Thoracic aorta (tissue), 2 donors: ENCODE measurements at regions not wholly inside any gene's neighbourhood (a gene's known extent, or its start where the extent isn't known, plus 50 kb on each side); places are given as distances from the start of the nearest gene placed in this dataset.

ENCODE experiments used
- ATAC-seq: fragments of 150-250 bp; one replicate; pipeline ENCODE4 v1.8.0; 2017; ENCODE audit warnings: low read depth; ENCODE audit not compliant: insufficient number of reproducible peaks, low FRiP score
- DNase-seq: peaks from one replicate; pipeline ENCODE4 v3.0.0-alpha.2; 2020; ENCODE audit warnings: low spot score
- H3K27ac ChIP-seq, 2 donors: fragments of 200-600 bp; sonication (generic); 1 replicate in 1 of 2; 2 replicates in 1 of 2; pipeline ENCODE4 v1.5.1; 2016; ENCODE audit warnings: mild to moderate bottlenecking in 2 of 2, moderate library complexity in 2 of 2
- H3K27me3 ChIP-seq: fragments of 200-600 bp; sonication (generic); replicated peaks from 2 replicates; pipeline ENCODE4 v1.6.0; 2016; ENCODE audit warnings: mild to moderate bottlenecking; ENCODE audit not compliant: insufficient read depth
- H3K36me3 ChIP-seq: fragments of 200-600 bp; sonication (generic); one replicate; pipeline ENCODE4 v1.5.1; 2016
- H3K4me1 ChIP-seq, 2 donors: fragments of 200-600 bp; sonication (generic); 1 replicate in 1 of 2; 2 replicates in 1 of 2; pipeline versions ENCODE4 v1.5.1 to v1.6.0; 2016; ENCODE audit warnings: low read depth in 2 of 2, mild to moderate bottlenecking in 1 of 2; ENCODE audit not compliant: control insufficient read depth in 1 of 2
- H3K4me3 ChIP-seq: fragments of 200-600 bp; sonication (generic); 2 replicates; pipeline ENCODE4 v1.5.1; 2016; ENCODE audit warnings: mild to moderate bottlenecking
- H3K9me3 ChIP-seq: fragments of 200-600 bp; sonication (generic); 2 replicates; pipeline ENCODE4 v1.5.1; 2016
- CTCF ChIP-seq: fragments of 200-600 bp; sonication (generic); IDR thresholded peaks from one replicate; pipeline ENCODE4 v1.5.1; 2019; ENCODE audit warnings: antibody characterized with exemption

DNA sequence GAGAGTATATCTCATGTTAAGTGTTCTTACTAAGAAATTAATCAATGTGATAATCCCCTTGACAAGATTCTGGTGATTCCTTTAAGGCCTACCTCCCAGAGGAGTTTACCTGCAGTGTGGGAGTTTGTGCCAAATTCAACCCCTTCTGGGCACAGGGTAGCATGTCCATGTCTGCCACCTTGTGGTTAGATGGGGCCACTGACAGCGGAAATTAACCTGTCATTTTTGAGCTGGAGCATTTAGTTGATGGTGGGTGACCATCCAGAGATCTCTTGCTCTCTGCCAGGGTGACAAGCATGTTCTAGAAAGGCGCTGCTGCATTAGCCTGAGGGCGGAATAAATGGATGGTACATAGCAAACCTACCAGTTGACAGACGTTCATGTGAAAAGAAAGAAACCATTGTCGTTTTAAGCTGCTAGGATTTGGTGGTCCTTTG, 132.2 kb downstream of the FBXO4 start:
- no peaks in the 10 kb centered on the region for H3K27me3 ChIP-seq
- H3K4me3 ChIP-seq = no peak overlapping the region
- no peak for DNase-seq
- peak; percentile 63 for TF ChIP-seq CTCF
- H3K36me3 ChIP-seq = no peaks in the 10 kb centered on the region
- H3K4me1 ChIP-seq = no peaks in the 10 kb centered on the region
- H3K9me3 ChIP-seq = no peaks in the 10 kb centered on the region
- no peak for ATAC-seq
- H3K27ac ChIP-seq = no peak overlapping the region

DNA sequence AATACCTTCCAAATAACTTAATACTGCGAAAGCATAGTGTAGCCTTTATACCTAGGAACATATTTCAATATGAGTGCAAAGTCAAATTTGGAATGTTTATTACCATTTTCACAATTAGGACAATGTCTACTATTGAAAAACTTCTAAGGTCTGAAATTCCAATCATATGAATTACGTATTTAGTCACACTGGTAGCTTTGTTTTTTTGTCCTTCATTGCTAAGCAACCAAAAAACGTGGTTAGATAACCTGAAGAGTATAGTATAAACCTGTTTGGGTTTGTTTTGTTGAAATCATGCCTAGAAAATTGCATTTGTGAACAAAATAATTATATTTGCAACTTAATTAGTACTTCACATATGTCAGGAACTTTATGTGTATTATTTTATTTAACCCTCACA, 134.2 kb downstream of the FBXO4 start:
- H3K36me3 ChIP-seq = no peaks in the 10 kb centered on the region
- TF ChIP-seq CTCF = no peak
- no peak overlapping the region for H3K4me3 ChIP-seq
- no peak for DNase-seq
- no peaks in the 10 kb centered on the region for H3K27me3 ChIP-seq
- H3K9me3 ChIP-seq = no peaks in the 10 kb centered on the region
- no peaks in the 10 kb centered on the region for H3K4me1 ChIP-seq
- no peak overlapping the region for H3K27ac ChIP-seq
- ATAC-seq = no peak

DNA sequence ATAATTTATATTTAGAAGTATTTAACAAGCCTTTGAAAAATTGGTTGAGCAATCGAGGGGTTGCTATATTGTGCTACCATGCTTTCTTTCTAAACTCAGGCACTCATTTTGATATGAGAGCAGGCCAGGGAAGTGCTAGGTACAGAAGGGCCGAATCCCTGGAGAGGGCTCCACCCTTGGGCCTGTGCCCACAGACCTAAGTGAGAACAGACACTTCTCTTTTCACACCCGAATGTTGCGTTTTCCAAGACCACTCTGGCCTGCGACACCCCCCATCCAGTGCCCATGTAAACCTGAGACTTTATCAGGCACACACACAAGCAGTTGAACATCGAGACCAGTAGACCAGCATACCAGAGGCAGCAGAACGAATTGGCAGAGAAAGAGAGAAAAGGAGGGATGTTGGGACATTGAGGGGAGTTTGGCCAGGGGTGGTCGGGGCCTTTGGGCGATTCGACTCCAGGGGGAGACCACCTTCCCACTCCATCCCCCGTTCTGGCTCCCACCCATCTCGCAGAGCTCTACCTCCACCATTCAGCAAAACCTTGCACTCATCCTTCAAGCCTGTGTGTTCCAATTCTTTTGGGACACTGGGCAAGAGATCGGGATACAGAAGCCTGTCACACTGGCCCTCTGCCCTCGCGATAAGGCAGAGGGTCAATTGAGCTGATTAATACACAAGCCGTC, 134.8 kb downstream of the FBXO4 start:
- TF ChIP-seq CTCF = no peak
- H3K9me3 ChIP-seq = no peaks in the 10 kb centered on the region
- ATAC-seq (no peak), DNase-seq (no peak)
- no peak overlapping the region for H3K4me3 ChIP-seq
- no peaks in the 10 kb centered on the region for H3K36me3 ChIP-seq
- no peaks in the 10 kb centered on the region for H3K4me1 ChIP-seq
- H3K27me3 ChIP-seq = no peaks in the 10 kb centered on the region
- no peak overlapping the region for H3K27ac ChIP-seq

DNA sequence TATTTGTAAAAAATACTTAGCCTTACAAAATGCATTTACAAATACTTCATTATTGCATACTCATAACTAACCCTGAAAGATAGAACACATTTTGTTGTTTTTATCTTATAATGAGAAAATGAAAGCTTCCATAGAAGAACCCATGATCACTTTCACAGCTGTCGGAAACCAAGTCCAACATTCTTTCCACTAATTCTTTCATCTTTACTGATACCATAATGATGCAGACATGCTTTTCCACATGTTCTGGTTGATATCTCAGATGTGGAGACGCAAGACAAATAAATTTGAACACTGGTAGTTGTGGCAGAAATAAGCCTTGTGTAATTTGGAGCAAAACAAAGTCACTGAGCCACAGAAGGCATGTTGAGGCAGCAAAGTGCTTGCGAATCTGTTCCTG, 136.0 kb downstream of the FBXO4 start:
- Histone ChIP-seq H3K4me3 (no peak overlapping the region), H3K9me3 (no peaks in the 10 kb centered on the region)
- TF ChIP-seq CTCF = no peak

GRCh38 chr5:42064821-42065220, 139.7 kb downstream of the FBXO4 start:
- no peaks in the 10 kb centered on the region for H3K4me1 ChIP-seq

More for the DNA sequence above, 136.0 kb downstream of the FBXO4 start:
- Histone ChIP-seq H3K36me3 (no peaks in the 10 kb centered on the region), H3K4me1 (no peaks in the 10 kb centered on the region), H3K27ac (no peak overlapping the region), H3K27me3 (no peaks in the 10 kb centered on the region)
- DNase-seq = no peak
- ATAC-seq = no peak

More at GRCh38 chr5:42064821-42065220, 139.7 kb downstream of the FBXO4 start:
- Histone ChIP-seq H3K27me3 (no peaks in the 10 kb centered on the region), H3K36me3 (no peaks in the 10 kb centered on the region), H3K27ac (no peak overlapping the region), H3K9me3 (no peaks in the 10 kb centered on the region), H3K4me3 (no peak overlapping the region)
- DNase-seq (no peak), ATAC-seq (no peak)
- no peak for TF ChIP-seq CTCF
